Activated T-cell treated with anti-CD3 and anti-CD28 coated beads for 48 hours (primary cell): ENCODE measurements at regions not wholly inside any gene's neighbourhood (a gene's known extent, or its start where the extent isn't known, plus 50 kb on each side); places are given as distances from the start of the nearest gene placed in this dataset.

Experiments used
- DNase-seq: peaks from one replicate; pipeline ENCODE4 v3.0.0-alpha.2; 2020; ENCODE audit warnings: low read depth

GRCh38 chr9:110058304-110058953, 149.5 kb downstream of the C9orf152 start:
- DNase-seq, result peak; percentile 22

- DNase-seq, result no peak
Measured at GRCh38 chr9:110059461-110059860, 148.5 kb downstream of the C9orf152 start.

GRCh38 chr9:110064803-110065202, 143.2 kb downstream of the C9orf152 start:
- no peak for DNase-seq

GRCh38 chr9:110065532-110065931, 142.4 kb downstream of the C9orf152 start:
- DNase-seq, result no peak

- no peak for DNase-seq
Measured at GRCh38 chr9:110066929-110067716, 140.8 kb downstream of the C9orf152 start.

GRCh38 chr9:110068212-110068611, 139.7 kb downstream of the C9orf152 start:
- DNase-seq, result no peak

- no peak for DNase-seq
Measured at GRCh38 chr9:110069326-110070248, 138.4 kb downstream of the C9orf152 start.

GRCh38 chr9:110072597-110073355, 135.2 kb downstream of the C9orf152 start:
- DNase-seq, result no peak

- no peak for DNase-seq
Measured at GRCh38 chr9:110073356-110073905, 134.5 kb downstream of the C9orf152 start.

- DNase-seq, result no peak
Measured at GRCh38 chr9:110076894-110077725, 130.8 kb downstream of the C9orf152 start.

- DNase-seq, result no peak
Measured at GRCh38 chr9:110077925-110078324, 130.0 kb downstream of the C9orf152 start.

GRCh38 chr9:110078604-110079003, 129.4 kb downstream of the C9orf152 start:
- no peak for DNase-seq

- DNase-seq, result no peak
Measured at GRCh38 chr9:110081395-110081794, 126.6 kb downstream of the C9orf152 start.

GRCh38 chr9:110083866-110084265, 124.1 kb downstream of the C9orf152 start:
- DNase-seq, result no peak

- no peak for DNase-seq
Measured at GRCh38 chr9:110086537-110086936, 121.4 kb downstream of the C9orf152 start.

- no peak for DNase-seq
Measured at GRCh38 chr9:110087605-110088004, 120.4 kb downstream of the C9orf152 start.

- DNase-seq, result no peak
Measured at GRCh38 chr9:110088099-110088498, 119.9 kb downstream of the C9orf152 start.

GRCh38 chr9:110089681-110090370, 118.1 kb downstream of the C9orf152 start:
- DNase-seq, result no peak

GRCh38 chr9:110092792-110093191, 115.2 kb downstream of the C9orf152 start:
- no peak for DNase-seq

GRCh38 chr9:110093417-110093816, 114.5 kb downstream of the C9orf152 start:
- no peak for DNase-seq
